ENCODE measurements at regions not wholly inside any gene's neighbourhood (a gene's known extent, or its start where the extent isn't known, plus 50 kb on each side); places are given as distances from the start of the nearest gene placed in this dataset.

GRCh38 chr4:81690871-81691270, 219.2 kb upstream of the RASGEF1B start (continued):
- TF ChIP-seq EP300 (IDR thresholded peaks at IDR 0.05; ENCODE audit: borderline replicate concordance in 1 of 2, low read depth in 2 of 2, low read length in 2 of 2) (no peak), CHD1 (IDR thresholded peaks at IDR 0.05; ENCODE audit: low read depth, low read length) (no peak), TAF7 (optimal IDR thresholded peaks at IDR 0.05; ENCODE audit: borderline replicate concordance, low read depth, low read length) (no peak)

Measured in H1 (cell line).